Neural crest cell (in vitro differentiated cells): ENCODE measurements at regions not wholly inside any gene's neighbourhood (a gene's known extent, or its start where the extent isn't known, plus 50 kb on each side); places are given as distances from the start of the nearest gene placed in this dataset.
A peak's percentile ranks its signal among the peaks of the same experiment; 100 is the strongest.

Experiments
- DNase-seq: peaks from one replicate; pipeline ENCODE4 v3.0.0; 2021; ENCODE audit warnings: low read depth, mixed read lengths, low spot score
- H3K27ac Mint-ChIP-seq: one replicate; pipeline ENCODE4 v1.8.0; 2021; ENCODE audit warnings: mild to moderate bottlenecking, mixed read lengths; ENCODE audit not compliant: unreplicated experiment
- H3K27me3 Mint-ChIP-seq: 2 replicates; pipeline ENCODE4 v1.8.0; 2021; ENCODE audit warnings: low read depth, mild to moderate bottlenecking, mixed read lengths
- H3K36me3 Mint-ChIP-seq: 2 replicates; pipeline ENCODE4 v1.8.0; 2021; ENCODE audit warnings: low read depth, mild to moderate bottlenecking, mixed read lengths
- H3K4me1 Mint-ChIP-seq: 2 replicates; pipeline ENCODE4 v1.8.0; 2021; ENCODE audit warnings: mixed read lengths
- H3K4me3 Mint-ChIP-seq: one replicate; pipeline ENCODE4 v1.8.0; 2021; ENCODE audit warnings: mild to moderate bottlenecking, mixed read lengths
- H3K9me3 Mint-ChIP-seq: 2 replicates; pipeline ENCODE4 v1.8.0; 2021; ENCODE audit warnings: mixed read lengths
- TF ChIP-seq, protein P1 (sequence below): fragments of 200-600 bp; sonication (generic); conservative IDR thresholded peaks from 2 replicates; pipeline ENCODE4 v1.5.0; 2021; ENCODE audit warnings: antibody characterized with exemption, mild to moderate bottlenecking

DNA sequence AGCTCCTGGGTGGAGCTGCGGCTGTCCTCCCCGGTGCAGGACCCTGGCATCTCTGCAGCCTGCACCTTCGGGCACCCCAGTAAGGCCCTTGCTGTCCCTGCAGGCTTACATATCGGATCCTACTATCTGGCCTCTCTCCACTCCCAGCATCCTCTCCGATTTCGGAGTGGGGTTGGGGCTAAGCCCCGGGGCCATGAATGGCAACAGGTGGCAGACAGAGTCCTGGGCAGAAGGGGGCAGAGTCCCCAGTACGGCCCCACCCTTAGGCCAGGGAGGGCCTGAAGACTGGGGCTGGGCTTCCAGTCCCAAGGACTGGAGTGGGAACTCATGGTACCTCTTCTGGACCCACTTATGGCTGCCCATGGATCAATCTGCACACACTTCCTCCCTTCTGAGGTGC is 180.4 kb upstream of the MC4R start:
- peaks cover 4% of the 10 kb centered on the region for H3K4me1 Mint-ChIP-seq
- no peaks in the 10 kb centered on the region for H3K36me3 Mint-ChIP-seq
- H3K27ac Mint-ChIP-seq, result no peak overlapping the region
- no peaks in the 10 kb centered on the region for H3K9me3 Mint-ChIP-seq
- H3K27me3 Mint-ChIP-seq, result no peaks in the 10 kb centered on the region
- DNase-seq, result no peak
- H3K4me3 Mint-ChIP-seq, result no peak overlapping the region
- TF ChIP-seq, protein P1, sequence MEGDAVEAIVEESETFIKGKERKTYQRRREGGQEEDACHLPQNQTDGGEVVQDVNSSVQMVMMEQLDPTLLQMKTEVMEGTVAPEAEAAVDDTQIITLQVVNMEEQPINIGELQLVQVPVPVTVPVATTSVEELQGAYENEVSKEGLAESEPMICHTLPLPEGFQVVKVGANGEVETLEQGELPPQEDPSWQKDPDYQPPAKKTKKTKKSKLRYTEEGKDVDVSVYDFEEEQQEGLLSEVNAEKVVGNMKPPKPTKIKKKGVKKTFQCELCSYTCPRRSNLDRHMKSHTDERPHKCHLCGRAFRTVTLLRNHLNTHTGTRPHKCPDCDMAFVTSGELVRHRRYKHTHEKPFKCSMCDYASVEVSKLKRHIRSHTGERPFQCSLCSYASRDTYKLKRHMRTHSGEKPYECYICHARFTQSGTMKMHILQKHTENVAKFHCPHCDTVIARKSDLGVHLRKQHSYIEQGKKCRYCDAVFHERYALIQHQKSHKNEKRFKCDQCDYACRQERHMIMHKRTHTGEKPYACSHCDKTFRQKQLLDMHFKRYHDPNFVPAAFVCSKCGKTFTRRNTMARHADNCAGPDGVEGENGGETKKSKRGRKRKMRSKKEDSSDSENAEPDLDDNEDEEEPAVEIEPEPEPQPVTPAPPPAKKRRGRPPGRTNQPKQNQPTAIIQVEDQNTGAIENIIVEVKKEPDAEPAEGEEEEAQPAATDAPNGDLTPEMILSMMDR, result no peak

GRCh38 chr18:60554967-60555366 is 182.4 kb upstream of the MC4R start:
- no peak overlapping the region for H3K4me3 Mint-ChIP-seq

GRCh38 chr18:60555625-60556024 is 183.1 kb upstream of the MC4R start:
- no peak overlapping the region for H3K27ac Mint-ChIP-seq
- H3K36me3 Mint-ChIP-seq, result no peaks in the 10 kb centered on the region
- no peak for DNase-seq
- H3K4me1 Mint-ChIP-seq, result peaks cover 13% of the 10 kb centered on the region
- H3K4me3 Mint-ChIP-seq, result no peak overlapping the region
- no peaks in the 10 kb centered on the region for H3K27me3 Mint-ChIP-seq
- H3K9me3 Mint-ChIP-seq, result no peaks in the 10 kb centered on the region
- TF ChIP-seq, protein P1, result no peak

More at GRCh38 chr18:60554967-60555366, 182.4 kb upstream of the MC4R start:
- H3K4me1 Mint-ChIP-seq, result peaks cover 7% of the 10 kb centered on the region
- H3K27me3 Mint-ChIP-seq, result no peaks in the 10 kb centered on the region
- H3K36me3 Mint-ChIP-seq, result no peaks in the 10 kb centered on the region
- no peak overlapping the region for H3K27ac Mint-ChIP-seq
- no peak for DNase-seq
- TF ChIP-seq, protein P1, result no peak
- H3K9me3 Mint-ChIP-seq, result no peaks in the 10 kb centered on the region

DNA sequence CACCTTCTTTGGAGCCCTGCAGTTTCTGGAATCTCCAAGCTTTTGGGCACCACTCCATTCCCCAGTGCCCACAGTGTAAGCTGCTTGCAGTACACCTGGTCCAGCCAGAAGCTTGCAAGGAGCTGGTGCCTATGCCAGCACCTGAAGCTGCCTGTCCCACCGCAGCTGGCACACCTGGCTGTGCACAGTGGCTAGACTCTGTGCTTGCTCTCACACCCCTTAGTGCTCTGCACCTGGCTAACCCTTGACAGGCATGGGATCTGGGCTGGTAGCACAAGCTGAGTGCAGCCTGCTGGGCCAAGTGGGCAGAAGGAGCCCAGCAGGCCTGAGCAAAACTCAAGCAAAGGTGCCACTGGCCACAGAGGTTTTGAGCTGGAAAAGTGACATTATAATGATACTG is 183.8 kb upstream of the MC4R start:
- Mint-ChIP-seq H3K27me3 (no peaks in the 10 kb centered on the region), H3K36me3 (no peaks in the 10 kb centered on the region), H3K4me3 (no peak overlapping the region), H3K4me1 (peaks cover 20% of the 10 kb centered on the region), H3K27ac (no peak overlapping the region), H3K9me3 (no peaks in the 10 kb centered on the region)
- TF ChIP-seq, protein P1, result no peak
- no peak for DNase-seq

DNA sequence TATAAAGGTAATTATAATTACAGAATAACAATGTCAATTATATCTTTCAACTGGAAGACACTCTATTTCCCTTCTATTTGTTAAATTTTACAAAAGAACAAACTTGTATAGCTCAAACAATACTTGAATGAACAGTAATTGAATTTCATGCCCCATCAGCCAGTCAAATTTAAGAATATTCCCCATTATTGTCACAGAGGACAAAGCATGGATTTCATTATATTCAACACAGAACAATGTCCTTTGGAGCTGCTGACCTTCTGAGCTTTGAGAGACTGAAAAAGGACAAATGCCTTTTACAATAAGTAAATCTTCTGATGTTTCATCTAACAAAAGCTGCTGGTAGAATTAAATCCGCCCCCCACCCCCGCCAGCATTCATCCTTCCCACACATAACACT is 187.5 kb upstream of the MC4R start:
- TF ChIP-seq, protein P1, result no peak
- Mint-ChIP-seq H3K9me3 (no peaks in the 10 kb centered on the region), H3K27me3 (no peaks in the 10 kb centered on the region), H3K4me1 (peaks cover 24% of the 10 kb centered on the region), H3K27ac (no peak overlapping the region), H3K4me3 (peak overlapping the region; percentile 59), H3K36me3 (no peaks in the 10 kb centered on the region)
- no peak for DNase-seq

DNA sequence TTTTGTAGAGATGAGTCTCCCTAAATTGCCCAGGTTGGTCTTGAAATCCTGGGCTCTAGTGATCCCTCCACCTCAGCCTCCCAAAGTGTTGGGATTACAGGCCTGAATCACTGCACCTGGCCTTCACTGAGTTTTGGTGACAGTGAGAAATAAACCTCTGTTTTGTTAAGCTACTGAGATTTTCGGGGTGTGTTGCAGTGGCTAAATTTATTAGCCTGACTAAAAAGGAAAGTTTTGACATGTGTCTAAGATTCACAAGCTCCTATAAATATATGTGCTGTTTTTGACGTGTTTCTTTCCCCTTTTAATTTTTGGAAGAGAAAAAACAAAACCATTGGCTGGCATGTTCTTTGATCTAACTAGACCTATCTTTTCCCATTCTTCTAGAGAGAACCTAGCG is 190.5 kb upstream of the MC4R start:
- DNase-seq, result no peak
- peak overlapping the region; percentile 23 for H3K27ac Mint-ChIP-seq
- H3K9me3 Mint-ChIP-seq, result no peaks in the 10 kb centered on the region
- peaks cover 19% of the 10 kb centered on the region for H3K4me1 Mint-ChIP-seq
- H3K36me3 Mint-ChIP-seq, result no peaks in the 10 kb centered on the region
- TF ChIP-seq, protein P1, result no peak
- H3K27me3 Mint-ChIP-seq, result no peaks in the 10 kb centered on the region
- no peak overlapping the region for H3K4me3 Mint-ChIP-seq
